Left lung (tissue), 4 donors: ENCODE measurements at regions not wholly inside any gene's neighbourhood (a gene's known extent, or its start where the extent isn't known, plus 50 kb on each side); places are given as distances from the start of the nearest gene placed in this dataset.
"Not testable (repeated sequence)": the region's sequence is repeated elsewhere in the genome, so short reads cannot be mapped to it uniquely, and the experiment has no call there.

Experiments used
- ATAC-seq: fragments of 200-7000 bp; cut with Tn5 transposase; one replicate; pipeline ENCODE4 v1.9.1; 2020; ENCODE audit warnings: moderate library complexity
- DNase-seq, 4 donors: peaks; one replicate each; pipeline ENCODE4 v3.0.0-alpha.2; 2013 to 2020
- H3K27ac ChIP-seq, 2 donors: fragments of 200-600 bp; sonication (generic) in 1 of 2; one replicate each; pipeline versions ENCODE4 v1.5.0 to v1.8.0; 2020 to 2021
- H3K27me3 ChIP-seq, 2 donors: fragments of 200-600 bp; sonication (generic) in 1 of 2; one replicate each; pipeline versions ENCODE4 v1.5.0 to v1.8.0; 2020 to 2021
- H3K36me3 ChIP-seq, 2 donors: fragments of 200-600 bp; sonication (generic) in 1 of 2; one replicate each; pipeline versions ENCODE4 v1.5.0 to v1.8.0; 2020 to 2021
- H3K4me1 ChIP-seq, 2 donors: fragments of 200-600 bp; one replicate each; pipeline ENCODE4 v1.8.0; 2021
- H3K4me3 ChIP-seq, 2 donors: fragments of 200-600 bp; sonication (generic) in 1 of 2; one replicate each; pipeline versions ENCODE4 v1.5.0 to v1.8.0; 2020 to 2021; ENCODE audit warnings: mild to moderate bottlenecking in 1 of 2
- H3K9me3 ChIP-seq, 2 donors: fragments of 200-600 bp; sonication (generic) in 1 of 2; one replicate each; pipeline versions ENCODE4 v1.5.0 to v1.8.0; 2020 to 2021
- intact Hi-C, 2 donors: fragments of 100-400 bp; cut with DNase I; formaldehyde crosslinking; loops; one replicate each; pipeline versions ENCODE4 v1.11.2 to v1.14.2; 2022
- TF ChIP-seq, protein P1 (sequence below), 2 donors: fragments of 200-600 bp; sonication (generic) in 1 of 2; IDR thresholded peaks; one replicate each; pipeline versions ENCODE4 v1.5.0 to v1.8.0; 2021; ENCODE audit warnings: antibody characterized with exemption in 2 of 2
- donor health status: DM: no; HTN: yes; CAD: no.
- donor health status: DM: no; HTN: no; CAD: no.

DNA sequence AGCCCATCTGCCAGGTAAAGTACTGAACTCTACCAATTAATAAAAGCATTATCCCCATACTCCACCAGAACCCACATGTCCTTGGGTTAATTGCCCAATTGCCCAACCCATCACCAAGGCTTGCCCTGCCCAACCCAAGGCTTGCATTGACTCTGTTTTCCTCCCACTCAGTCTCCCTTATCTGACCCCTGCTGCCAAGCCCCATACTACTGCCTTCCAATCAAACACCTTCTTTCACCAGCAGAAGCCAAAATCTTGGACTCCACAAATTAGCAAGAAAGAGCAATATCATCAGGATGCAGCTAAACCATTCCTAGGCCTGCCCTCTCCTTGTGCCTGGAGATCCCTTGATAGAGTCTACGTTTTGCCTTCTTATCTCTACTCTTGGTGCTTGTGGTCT lies 602.9 kb downstream of the NTRK3 start:
- no peaks in the 10 kb centered on the region for H3K36me3 ChIP-seq
- no peak for DNase-seq
- H3K9me3 ChIP-seq = no peaks in the 10 kb centered on the region
- H3K4me1 ChIP-seq = no peaks in the 10 kb centered on the region
- H3K4me3 ChIP-seq = no peak overlapping the region
- TF ChIP-seq, protein P1, sequence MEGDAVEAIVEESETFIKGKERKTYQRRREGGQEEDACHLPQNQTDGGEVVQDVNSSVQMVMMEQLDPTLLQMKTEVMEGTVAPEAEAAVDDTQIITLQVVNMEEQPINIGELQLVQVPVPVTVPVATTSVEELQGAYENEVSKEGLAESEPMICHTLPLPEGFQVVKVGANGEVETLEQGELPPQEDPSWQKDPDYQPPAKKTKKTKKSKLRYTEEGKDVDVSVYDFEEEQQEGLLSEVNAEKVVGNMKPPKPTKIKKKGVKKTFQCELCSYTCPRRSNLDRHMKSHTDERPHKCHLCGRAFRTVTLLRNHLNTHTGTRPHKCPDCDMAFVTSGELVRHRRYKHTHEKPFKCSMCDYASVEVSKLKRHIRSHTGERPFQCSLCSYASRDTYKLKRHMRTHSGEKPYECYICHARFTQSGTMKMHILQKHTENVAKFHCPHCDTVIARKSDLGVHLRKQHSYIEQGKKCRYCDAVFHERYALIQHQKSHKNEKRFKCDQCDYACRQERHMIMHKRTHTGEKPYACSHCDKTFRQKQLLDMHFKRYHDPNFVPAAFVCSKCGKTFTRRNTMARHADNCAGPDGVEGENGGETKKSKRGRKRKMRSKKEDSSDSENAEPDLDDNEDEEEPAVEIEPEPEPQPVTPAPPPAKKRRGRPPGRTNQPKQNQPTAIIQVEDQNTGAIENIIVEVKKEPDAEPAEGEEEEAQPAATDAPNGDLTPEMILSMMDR (IDR thresholded peaks at IDR 0.05) = no peak
- no peak for ATAC-seq
- H3K27me3 ChIP-seq = no peaks in the 10 kb centered on the region
- intact Hi-C loops = no loop called here
- no peak overlapping the region for H3K27ac ChIP-seq

DNA sequence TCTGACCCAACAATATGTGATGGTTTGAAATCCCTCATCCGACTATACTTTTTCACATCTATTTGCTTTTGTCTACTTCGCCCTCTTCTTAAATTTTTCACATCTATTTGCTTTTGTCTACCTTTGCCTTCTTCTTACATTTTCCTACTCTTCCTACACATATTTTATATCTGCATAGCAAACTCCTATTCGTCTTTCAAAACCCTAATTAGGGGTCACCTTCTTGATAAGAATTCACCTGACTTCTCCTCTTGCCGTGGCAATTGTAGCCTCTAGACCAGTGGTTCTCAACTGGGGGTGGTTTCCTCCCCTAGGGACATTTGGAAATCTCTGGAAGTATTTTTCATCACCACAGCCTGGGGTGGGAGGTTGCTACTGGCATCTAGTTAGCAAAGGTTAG lies 607.4 kb downstream of the NTRK3 start:
- Histone ChIP-seq H3K4me1 (no peaks in the 10 kb centered on the region), H3K27me3 (no peaks in the 10 kb centered on the region), H3K4me3 (no peak overlapping the region), H3K9me3 (no peaks in the 10 kb centered on the region), H3K36me3 (no peaks in the 10 kb centered on the region), H3K27ac (no peak overlapping the region)
- intact Hi-C loops = no loop called here
- TF ChIP-seq, protein P1 (IDR thresholded peaks at IDR 0.05) = no peak
- no peak for ATAC-seq
- DNase-seq = no peak

DNA sequence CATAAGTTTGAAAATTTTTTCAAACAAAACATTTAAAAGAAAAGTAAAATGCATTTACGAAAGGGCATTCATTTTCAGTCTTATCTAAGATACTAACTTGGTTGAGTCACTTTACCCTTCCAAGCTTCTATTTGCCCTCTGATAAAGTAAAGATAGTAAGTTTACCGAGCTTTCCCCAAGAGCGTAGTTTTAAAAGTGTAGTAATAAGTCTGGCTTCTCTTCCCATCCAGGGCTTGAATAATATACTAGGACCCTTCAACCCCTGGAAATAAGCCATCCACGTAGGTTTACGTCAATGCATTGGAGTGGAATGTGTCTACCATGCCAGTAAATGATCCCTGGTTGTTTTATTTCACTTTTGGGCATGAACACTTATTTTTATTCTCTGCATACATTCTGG lies 608.3 kb downstream of the NTRK3 start:
- intact Hi-C loops = no loop called here
- no peaks in the 10 kb centered on the region for H3K36me3 ChIP-seq
- H3K4me1 ChIP-seq = no peaks in the 10 kb centered on the region
- H3K4me3 ChIP-seq = no peak overlapping the region
- no peak for ATAC-seq
- TF ChIP-seq, protein P1 (IDR thresholded peaks at IDR 0.05) = no peak
- no peak for DNase-seq
- H3K27me3 ChIP-seq = no peaks in the 10 kb centered on the region
- no peak overlapping the region for H3K27ac ChIP-seq
- H3K9me3 ChIP-seq = no peaks in the 10 kb centered on the region

DNA sequence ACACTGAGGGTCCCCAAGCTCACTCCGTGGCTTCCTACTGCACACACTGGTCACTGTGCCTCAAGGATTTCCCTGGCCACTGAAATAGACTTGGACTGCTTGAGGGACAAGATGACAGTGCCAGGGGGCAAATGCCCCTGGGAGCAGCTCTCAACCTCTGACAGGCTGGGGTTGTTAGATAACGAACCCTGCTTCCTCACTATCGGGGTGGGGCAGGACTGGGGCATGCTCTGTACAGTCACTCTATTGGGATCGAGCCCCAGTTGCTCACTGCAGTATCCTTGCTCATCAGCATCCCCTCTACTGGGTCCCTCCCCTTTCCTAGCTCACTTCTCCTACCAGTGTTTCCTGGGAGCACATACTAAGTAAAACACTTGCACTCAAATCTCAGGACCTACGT lies 610.8 kb downstream of the NTRK3 start:
- Histone ChIP-seq H3K36me3 (no peaks in the 10 kb centered on the region), H3K9me3 (no peaks in the 10 kb centered on the region)
- TF ChIP-seq, protein P1 (IDR thresholded peaks at IDR 0.05) = no peak

DNA sequence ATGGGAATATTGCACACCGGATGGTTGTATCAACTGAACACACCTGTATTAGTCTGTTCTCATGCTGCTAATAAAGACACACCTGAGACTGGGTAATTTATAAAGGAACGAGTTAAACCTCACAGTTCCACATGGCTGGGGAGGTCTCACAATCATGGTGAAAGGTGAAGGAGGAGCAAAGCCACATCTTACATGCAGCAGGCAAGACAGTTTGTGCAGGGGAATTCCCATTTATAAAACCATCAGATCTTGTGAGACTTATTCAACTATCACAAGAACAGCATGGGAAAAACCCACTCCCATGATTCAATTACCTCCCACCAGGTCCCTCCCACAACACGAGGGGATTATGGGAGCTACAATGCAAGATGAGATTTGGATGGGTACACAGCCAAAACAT lies 613.5 kb downstream of the NTRK3 start:
- intact Hi-C loops, H3K36me3 ChIP-seq, H3K4me3 ChIP-seq: not testable (repeated sequence)

More for the DNA sequence above, 610.8 kb downstream of the NTRK3 start:
- H3K27me3 ChIP-seq = no peaks in the 10 kb centered on the region
- intact Hi-C loops = no loop called here
- H3K4me1 ChIP-seq = no peaks in the 10 kb centered on the region
- ATAC-seq = no peak
- no peak overlapping the region for H3K27ac ChIP-seq
- H3K4me3 ChIP-seq = no peak overlapping the region
- no peak for DNase-seq

DNA sequence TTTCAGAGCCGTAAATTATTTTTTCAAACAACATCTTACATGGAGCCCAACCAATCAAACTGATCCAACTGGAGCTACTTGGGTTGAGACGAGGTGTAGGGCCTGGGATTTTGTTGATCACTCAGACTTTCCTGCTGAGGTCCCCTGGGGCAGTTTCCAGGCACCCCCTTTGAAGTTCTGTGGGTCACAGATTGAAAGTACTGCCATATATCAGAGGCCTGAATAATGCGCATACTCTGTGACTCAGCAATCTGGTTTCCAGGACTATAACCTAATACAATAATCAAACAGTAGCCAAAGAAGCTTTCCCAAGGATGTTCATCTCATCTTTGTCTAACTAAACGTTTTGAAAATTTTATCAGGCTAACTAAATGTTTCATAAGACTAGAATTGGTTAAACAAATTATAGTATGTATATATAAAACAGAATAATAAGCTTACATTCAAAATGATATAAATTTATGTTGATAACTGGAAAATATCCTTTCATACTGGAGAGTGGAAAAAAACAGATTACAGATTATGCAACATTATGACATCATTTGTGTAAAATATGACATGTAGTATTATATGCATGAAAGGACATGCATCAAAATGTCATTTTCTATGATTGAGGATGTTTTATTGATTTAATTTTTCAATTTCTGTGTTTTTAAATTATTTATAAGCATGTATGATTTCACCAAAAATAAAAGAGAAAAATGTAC lies 617.1 kb downstream of the NTRK3 start:
- Histone ChIP-seq H3K4me3 (no peak overlapping the region), H3K4me1 (no peaks in the 10 kb centered on the region), H3K27me3 (no peaks in the 10 kb centered on the region), H3K36me3 (no peaks in the 10 kb centered on the region), H3K27ac (no peak overlapping the region), H3K9me3 (no peaks in the 10 kb centered on the region)
- intact Hi-C loops = no loop called here
- TF ChIP-seq, protein P1 (IDR thresholded peaks at IDR 0.05) = no peak
- ATAC-seq (no peak), DNase-seq (no peak)

More for the DNA sequence above, 613.5 kb downstream of the NTRK3 start:
- not testable (repeated sequence) for H3K27ac ChIP-seq, H3K4me1 ChIP-seq, H3K27me3 ChIP-seq, DNase-seq, ATAC-seq, H3K9me3 ChIP-seq
